GM21576 (cell line): ENCODE measurements at regions not wholly inside any gene's neighbourhood (a gene's known extent, or its start where the extent isn't known, plus 50 kb on each side); places are given as distances from the start of the nearest gene placed in this dataset.

ENCODE experiments used
- ATAC-seq: cut with Tn5 transposase; IDR thresholded peaks from one replicate; pipeline ENCODE4 v1.9.1; 2021; ENCODE audit warnings: mild to moderate bottlenecking, moderate library complexity; ENCODE audit not compliant: unreplicated experiment

DNA sequence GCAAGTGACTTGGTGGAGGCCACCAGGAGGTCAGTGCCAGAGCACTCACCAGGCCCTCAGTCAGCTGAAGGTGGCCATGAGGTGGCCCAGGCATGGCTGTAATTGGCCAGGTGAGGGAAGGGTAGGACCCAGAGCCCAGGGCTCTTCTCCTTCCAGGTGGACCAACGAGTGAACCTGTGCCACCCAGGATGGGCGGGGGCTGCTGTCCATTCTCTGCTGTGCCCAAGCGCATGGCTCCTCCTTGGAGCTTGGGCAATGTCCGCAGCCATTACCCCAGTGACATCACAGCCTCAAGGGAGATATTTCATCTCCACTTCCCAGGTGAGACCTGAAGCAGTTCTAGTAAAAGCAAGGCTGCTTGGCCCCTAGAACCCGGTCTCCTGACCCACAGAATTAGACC, 303.0 kb upstream of the FOXF1 start:
- no peak for ATAC-seq

DNA sequence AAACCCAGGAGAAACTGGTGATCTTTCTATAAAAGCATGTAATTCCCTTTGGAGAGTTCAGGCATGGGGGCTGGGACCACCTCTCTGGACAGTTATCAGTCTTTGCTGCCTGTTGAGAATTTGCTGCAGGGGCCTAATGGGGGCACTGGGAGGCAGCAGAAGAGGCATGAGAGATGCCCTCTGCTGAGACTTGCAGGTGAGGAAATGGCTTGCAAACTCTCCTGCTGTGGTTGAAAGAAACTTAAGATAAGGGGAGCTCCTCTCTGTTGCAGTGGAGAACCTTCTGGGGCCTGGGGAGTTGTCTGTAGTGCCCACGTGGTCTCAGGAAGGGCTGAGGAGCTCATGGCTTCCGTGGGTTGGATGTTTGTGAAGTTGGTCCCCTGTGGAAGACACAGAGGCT, 301.1 kb upstream of the FOXF1 start:
- no peak for ATAC-seq

DNA sequence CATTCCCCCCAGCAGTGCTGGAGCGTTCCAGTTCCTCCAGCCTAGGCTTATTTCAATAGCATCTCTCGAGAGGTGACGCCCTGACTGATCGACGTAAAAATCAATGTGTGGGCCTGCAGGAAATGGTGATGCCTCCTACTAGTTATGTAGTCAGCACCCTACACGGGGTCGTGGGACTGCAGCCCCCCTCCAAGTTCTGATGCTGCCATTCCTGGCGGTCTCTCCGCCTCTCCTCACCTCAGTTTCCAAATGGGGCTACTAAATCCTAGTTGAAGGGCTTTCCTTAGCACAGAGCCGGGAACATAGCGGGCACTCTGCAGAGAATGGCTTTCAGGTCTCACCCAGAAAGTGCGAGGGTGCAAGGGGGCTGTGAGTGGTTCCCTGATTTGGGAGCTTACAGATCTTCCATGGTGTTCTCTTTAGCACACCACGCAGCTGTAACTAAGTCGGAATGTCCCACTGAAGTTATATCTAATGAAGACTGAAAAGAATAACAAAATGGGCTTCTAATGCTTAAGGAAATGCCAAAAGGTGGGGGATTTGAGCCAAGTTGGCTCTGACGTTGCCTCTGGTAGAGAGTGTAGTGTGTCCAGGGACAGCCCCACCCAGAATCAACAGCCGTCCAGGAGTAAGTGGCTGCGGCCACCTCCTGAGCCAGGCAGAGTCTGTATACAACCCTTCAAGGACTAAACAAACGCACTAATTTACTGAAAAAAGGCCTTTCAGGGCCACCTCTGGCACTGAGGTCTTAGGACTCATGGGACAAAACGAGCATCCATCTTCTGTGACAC, 299.7 kb upstream of the FOXF1 start:
- no peak for ATAC-seq

DNA sequence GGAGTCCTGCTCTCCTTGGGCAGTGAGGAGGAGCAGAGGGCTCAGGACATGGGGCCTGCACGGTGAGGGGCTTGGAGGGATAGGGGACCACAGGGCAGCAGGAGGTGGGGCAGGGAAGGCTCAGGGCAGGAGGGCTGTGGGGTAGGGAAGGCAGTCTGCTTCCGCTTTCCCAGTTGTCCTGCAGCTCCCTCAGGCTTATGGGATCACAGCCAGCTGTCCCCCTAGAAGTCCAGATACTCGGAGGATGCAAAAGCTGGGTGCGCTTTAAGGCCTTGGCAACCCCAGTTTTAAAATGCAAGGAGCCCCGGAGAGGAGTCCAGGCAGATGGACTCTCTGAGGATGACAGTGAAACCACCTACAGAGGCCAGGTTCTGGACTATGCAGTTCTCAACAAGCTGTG, 299.1 kb upstream of the FOXF1 start:
- no peak for ATAC-seq

DNA sequence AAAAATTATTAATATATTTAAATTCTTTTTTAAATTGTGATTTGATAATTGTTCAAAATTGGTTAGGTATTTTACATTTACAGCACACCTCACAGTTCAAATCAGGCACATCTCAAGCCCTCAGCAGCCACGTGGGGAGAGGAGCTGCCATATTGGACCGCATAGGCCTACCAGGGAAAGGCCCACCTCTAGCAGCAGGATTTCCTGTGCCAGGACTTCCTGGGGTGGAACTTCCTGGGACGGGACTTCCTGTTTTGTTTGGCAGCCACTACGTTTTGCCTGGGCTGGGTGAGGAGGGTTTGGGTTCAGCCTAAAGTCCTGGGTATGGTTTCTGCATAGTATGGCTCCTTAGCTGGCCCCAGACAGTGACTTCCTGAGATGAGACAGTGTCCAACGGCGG, 298.5 kb upstream of the FOXF1 start:
- ATAC-seq, result no peak

DNA sequence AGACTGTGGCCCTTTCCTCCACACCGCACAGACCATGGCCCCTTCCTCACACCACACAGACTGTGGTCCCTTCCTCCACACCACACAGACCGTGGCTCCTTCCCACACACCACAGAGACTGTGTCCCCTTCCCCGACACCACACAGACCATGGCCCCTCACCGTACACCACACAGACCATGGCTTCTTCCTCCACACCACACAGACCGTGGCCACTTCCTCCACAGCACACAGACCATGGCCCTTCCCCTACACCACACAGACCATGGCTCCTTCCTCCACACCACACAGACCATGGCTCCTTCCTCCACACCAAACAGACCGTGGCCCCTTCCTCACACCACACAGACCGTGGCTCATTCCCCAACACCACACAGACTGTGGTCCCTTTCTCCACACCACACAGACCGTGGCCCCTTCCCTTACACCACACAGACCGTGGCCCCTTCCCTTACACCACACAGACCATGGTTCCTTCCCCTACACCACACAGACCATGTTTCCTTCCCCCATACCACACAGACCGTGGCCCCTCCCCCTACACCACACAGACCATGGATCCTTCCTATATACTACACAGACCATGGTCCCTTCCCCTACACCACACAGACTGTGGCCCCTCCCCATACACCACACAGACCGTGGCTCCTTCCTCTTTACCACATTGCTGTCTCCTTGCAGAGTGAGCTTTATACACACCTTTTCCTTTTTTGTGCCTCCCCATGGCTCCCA, 297.5 kb upstream of the FOXF1 start:
- ATAC-seq, result no peak

DNA sequence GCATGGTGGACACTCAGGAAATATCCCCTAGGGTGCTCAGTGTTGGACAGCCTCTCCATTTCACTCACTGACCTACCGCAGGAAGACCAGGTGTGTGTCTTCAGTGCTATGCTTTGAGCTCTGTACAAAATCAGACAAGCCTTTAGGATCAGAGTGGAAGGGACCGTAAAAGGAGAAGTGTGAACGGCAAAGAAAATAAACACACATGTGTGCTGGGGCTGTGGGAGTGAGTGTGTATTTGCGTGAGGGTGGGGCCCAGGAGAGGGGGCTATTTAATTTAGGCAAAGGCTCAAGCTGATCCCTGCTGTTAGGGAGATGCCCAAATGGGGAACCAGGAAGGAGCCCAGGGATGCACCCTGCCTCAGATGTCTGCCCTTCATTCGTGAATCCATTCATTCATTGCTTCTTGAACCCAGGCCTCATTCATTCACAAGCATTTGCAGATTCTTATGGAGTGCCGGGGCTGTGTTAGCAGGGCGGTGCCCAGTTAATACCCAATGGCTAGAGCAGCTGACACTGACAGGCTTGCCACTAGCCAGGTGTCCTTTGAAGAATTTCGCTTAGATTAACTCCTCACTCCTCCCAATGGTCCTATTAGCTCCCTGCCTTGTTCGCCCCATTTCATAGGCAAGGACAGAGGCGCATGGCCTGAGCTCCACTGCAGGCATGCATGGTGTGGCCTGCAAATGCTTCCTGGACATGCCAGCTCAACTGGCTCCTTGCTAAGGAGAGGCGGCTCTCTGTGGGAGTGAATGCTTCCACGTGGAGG, 296.7 kb upstream of the FOXF1 start:
- no peak for ATAC-seq

DNA sequence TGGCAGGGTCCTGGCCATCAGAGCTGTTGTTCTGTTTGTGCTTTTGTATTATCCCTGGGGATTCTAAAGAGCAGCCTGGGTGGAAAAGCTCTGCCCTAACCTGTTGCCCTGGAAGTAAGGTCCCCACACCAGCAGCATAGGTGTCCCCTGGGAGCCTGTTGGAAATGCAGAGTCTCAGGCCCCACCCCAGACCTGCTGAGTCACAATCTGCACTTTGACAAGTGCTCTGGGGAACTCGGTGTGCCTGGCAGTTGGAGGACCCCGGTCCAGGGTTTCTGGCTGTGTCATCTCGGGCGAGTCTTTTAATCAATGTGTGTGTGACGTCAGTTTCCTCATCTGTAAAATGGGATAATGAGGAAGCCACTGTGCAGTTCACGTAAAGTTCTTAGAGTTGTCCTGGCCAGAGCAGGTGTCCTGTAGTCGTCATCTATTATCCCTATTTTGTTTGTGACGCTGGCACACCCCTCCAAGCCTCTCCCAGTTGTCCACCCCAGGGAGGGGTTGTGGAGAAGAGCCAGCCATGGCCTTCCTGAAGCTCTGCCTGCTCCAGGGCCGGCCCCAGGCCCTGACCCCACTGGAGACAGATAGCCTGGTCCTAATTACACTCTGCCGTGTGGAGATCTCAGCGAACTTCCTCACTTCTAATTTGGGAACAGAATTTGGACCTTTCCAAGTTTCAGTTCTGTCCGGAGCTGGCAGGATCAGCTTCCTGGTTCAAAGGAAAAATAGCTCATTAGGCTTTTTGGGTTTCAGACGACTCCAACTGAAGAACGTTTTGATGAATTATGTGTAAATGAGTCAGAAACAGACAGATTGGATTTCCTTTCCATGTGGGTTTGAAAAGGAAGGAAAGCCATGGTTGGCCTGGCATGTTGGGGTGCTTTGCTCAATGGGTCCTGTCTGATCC, 295.7 kb upstream of the FOXF1 start:
- no peak for ATAC-seq

DNA sequence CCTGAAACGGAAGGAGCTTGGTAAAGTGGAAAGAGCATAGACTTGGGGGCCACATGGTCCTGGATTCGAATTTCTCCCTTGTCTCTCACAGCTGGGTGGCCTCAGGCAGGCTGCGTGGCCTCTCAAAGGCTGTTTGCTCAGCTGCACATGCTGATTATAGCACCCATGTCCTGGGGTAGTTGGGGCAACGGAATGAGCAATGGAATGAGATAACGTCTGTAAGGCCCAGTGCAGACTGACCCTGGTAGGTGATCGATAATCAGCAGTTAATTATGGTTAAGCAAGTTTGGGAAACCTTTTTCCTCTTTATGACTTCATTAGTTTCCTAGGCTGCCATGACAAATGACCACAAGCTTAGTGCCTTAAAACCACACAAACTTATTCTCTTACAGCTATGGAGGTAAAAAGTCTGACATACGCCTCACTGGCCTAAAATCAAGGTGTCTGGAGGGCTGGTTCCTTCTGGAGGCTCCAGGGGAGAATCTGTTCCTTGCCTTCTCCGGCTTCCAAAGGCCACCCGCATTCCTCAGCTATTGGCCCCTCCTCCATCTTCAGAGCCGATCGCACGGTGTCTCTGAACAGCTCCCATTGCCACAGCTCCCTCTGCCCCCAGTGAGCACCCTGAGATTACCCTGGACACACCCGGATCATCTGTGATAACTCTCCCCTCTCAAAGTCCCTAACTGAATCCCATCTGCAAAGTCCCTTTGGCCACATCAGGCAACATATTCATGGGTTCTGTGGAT, 294.9 kb upstream of the FOXF1 start:
- ATAC-seq, result no peak

DNA sequence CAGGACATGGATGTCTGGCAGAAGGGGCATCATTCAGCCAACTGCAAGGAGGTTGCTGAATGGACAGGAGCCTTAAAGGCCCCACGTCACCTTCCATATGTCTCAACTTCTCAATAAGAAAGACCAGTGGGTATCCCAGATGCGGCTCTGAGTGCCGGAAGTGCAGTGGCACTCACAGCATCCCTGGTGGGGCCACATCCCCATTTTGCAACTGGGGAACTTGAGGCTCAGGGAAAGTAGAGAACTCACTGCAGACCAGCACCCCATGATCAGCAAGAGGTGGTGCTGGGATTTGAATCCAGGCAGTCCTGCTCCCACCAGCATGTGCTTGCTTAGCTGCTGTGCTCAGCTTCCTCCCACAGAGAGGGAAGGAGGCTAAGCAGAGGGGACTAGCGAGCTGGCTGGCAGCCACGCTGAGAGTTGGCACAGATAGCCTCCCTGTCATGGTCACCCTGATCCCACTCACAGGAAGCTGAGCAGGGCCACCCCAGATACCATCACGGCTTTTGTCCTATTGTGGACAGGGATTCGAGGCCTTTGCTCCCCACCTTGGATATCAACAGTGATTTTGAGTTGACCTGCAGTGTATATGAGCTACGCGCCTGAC, 294.2 kb upstream of the FOXF1 start:
- no peak for ATAC-seq

DNA sequence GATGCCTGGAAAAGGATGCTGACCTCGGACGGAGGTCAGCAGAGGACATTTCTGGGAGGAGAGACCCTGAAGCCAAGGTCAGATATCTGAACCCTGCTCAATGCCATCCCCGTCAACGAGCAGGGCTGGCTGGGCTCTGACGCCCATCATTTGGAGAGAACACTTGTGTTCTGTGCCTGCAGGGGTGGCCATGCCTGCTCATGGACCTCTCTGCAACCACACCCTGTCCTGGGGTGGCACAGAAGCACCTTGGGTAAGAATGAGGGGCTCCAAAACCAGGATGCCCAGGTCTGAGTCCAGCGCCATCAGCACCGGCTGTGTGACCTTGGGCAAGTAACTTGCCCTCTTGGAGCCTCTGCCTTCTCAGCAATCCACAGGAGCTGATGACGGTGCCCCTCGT, 293.7 kb upstream of the FOXF1 start:
- ATAC-seq, result no peak

DNA sequence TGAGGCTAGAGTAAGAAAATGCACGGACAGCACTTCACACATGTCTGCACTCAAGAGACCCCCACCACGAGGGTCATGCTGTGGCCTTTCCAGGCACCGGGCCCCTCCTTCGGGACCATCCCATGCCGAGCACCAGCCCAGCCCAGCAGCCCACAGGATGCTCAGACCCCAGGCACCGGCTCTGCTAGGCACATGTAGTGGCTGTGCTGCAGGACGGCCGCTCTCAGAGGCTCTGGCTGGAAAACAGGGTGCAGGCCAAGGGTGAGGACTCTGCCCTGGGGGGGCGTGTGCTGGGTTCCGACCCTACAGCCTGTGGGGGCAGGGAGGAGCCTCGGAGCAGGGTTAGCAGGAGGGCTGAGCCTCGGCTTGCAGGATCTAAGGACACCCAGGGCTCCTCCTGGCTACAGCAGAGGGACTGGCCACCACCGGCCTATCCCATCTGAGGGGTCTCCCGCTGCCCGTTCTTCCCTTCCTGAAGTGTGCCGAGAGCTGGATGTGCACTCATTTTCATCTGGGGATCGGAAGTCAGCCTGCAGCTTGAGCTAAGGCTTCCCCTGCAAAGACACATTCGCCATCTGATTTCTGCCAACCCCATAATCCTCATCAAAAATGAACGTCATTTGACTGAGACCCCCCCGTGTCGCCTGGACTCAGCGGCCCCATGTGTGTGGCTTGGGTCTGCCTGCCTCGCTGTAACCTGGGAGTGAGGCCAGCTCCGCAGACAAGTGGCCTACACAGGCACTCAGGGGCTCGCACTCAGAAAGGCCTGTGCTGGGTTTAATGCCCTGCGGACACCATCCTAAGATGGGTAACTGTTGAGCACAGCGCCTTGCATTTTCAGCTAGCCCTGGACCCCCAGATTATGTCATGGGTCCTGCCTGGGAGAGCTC, 293.1 kb upstream of the FOXF1 start:
- no peak for ATAC-seq

DNA sequence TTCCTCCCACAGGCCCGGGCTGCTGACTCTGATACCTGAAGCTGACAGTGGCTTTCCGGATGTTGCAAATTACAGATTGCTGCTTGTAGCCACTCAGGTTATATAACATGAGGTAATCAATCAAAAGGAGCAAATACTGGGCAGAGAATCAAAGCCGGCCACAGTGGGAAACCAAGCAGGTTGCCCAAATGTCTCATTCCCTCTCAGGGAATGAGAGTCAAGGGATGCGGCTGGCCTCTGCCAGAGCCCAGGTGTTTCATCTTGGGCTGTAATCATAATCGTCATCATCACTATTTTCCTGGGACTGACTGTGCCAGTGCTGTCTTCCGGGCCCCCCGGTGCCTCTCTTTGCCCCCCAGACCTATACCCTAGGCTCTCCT, 292.4 kb upstream of the FOXF1 start:
- ATAC-seq, result no peak

DNA sequence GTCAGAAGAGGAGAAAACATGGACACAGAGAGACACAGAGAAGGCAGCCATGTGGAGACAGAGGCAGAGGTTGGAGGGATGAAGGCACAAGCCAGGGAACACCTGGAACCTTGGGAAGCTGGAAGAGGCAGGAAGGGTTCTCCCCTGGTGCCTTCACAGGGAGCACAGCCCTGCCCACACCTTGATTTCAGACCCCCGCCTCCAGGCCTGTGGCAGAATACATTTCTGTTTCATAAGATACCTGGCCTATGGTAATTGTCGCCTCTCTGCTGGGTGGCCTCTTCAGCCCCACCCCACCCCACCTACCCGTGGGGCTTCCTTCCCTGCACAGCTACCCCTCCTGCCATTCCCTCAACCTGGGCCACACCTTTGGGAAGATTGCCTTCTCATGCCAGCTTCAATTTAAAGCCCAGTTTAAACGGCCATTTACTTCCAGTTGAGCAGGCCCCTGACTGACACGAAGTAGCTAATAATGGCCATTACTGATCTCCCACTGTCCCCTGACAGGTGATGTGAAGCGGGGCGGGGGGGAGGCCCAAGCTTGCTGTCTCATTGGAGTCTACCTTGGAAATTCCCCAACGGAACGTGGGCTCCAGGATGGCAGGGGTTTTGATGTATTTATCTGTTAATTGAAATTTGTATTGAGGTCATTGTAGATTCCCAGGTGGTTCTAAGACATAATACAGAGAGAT, 291.7 kb upstream of the FOXF1 start:
- ATAC-seq, result no peak

DNA sequence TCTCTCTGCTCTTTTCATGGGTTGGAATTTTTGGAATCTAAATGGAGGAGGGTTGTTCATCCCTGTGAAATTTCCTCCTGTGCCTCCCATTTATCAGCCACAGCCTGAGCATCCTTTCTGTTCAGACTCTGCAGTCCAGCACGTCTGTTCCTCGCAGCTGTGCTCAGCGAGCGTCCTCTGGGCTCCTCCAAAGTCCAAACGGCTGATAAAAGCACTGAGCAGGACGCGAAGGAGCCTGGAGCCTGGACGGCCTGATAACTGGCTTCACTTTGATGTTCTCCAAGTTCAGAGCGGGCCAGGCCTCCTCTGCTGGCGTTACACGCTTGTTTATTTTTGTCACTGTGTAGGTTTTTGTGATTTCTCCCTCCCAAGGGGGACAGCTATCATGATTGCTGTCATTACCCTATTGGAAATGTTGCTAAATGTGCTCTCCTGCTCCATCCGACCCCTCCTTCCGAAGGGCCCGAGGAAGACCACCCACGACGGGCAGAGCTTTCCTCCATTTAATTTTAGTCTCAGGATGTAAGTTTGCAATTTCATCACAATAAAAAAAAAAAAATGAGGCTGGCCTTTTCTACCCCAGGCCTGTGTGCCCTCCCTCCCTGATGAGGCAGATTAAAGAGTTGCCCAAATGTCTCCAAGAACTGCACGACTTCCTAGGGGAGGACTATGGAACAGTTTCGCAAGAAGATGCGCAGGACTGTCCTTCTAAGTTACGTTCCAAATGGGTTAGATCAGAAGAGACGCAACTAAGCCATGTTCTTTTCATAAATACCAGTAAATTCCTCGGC, 290.5 kb upstream of the FOXF1 start:
- ATAC-seq, result no peak

DNA sequence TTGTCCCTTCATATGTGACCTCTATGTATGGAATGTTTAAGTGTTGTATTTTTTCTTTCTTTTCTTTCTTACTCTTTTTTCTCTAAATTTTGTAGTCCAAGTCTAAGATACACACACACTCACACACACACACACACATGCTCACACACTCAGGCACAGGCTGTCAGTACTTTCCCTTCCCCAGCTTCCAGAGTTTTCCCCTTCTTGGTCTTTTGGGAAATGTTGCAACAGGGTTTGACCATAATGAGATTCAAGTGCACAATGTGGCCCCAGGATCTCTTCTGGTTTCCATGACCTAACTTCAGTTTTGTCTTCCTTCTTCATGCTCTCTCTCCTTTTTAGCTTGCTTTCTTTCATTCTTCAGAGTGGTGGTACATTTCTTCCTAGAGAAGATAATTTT, 289.8 kb upstream of the FOXF1 start:
- ATAC-seq, result no peak

DNA sequence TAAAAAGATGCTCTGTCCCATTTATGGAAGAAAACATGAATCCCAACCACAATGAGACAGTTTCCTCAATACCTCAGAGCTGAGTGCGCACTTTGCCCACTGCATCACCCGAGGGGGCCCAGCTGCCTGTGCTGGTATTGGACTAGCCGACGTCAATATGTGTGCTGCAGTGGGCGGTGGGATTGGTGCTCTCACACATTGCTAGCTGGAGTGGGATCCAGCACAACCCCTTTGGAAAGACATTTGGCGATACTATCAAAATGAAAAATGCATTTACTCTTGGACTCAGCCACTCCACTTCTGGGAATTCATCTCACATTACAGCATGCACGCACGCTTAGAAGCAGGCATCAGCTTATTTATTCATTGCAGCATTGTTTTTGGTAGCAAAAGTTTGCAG, 289.2 kb upstream of the FOXF1 start:
- ATAC-seq, result no peak
